NB4 (cell line): ENCODE measurements at regions not wholly inside any gene's neighbourhood (a gene's known extent, or its start where the extent isn't known, plus 50 kb on each side); places are given as distances from the start of the nearest gene placed in this dataset.

Experiments used
- DNase-seq: peaks from one replicate; pipeline ENCODE4 v3.0.0; 2010; ENCODE audit warnings: low read depth
- H3K4me3 ChIP-seq: one replicate; pipeline ENCODE4 v1.5.1; 2011; ENCODE audit warnings: mild to moderate bottlenecking, low read depth, low read length, moderate library complexity
- CTCF ChIP-seq: IDR thresholded peaks from one replicate; pipeline ENCODE4 v1.5.1; 2012; ENCODE audit warnings: low read depth, low read length
- MAX ChIP-seq: IDR thresholded peaks from 2 replicates; pipeline ENCODE4 v1.6.1; 2011; ENCODE audit warnings: low read depth, low read length
- MYC ChIP-seq: IDR thresholded peaks from 2 replicates; pipeline ENCODE4 v1.6.1; 2011; ENCODE audit warnings: low read depth, low read length
- POLR2A ChIP-seq: IDR thresholded peaks from 2 replicates; pipeline ENCODE4 v1.6.1; 2011; ENCODE audit warnings: mild to moderate bottlenecking; ENCODE audit not compliant: insufficient read length; ENCODE audit errors: extremely low read depth

- H3K4me3 ChIP-seq = no peak overlapping the region
- no peak for TF ChIP-seq MAX
- TF ChIP-seq MYC = no peak
- TF ChIP-seq CTCF = no peak
- no peak for TF ChIP-seq POLR2A
- DNase-seq = no peak
Observed at GRCh38 chr6:142500250-142500786, 198.5 kb downstream of the ADGRG6 start.

- TF ChIP-seq MYC (no peak), CTCF (no peak), MAX (no peak), POLR2A (no peak)
- H3K4me3 ChIP-seq = no peak overlapping the region
- DNase-seq = no peak
Observed at GRCh38 chr6:142501795-142502194, 200.0 kb downstream of the ADGRG6 start.

GRCh38 chr6:142507065-142507464 lies 205.3 kb downstream of the ADGRG6 start:
- no peak for DNase-seq
- no peak overlapping the region for H3K4me3 ChIP-seq
- TF ChIP-seq CTCF (no peak), MYC (no peak), POLR2A (no peak), MAX (no peak)

GRCh38 chr6:142510211-142510610 lies 208.4 kb downstream of the ADGRG6 start:
- no peak overlapping the region for H3K4me3 ChIP-seq
- no peak for TF ChIP-seq CTCF
- DNase-seq = no peak

GRCh38 chr6:142518126-142518525 lies 216.3 kb downstream of the ADGRG6 start:
- TF ChIP-seq MAX (no peak), CTCF (no peak), MYC (no peak)
- H3K4me3 ChIP-seq = no peak overlapping the region
- DNase-seq = no peak

- TF ChIP-seq CTCF = no peak
- no peak for TF ChIP-seq MAX
- TF ChIP-seq MYC = no peak
- no peak for TF ChIP-seq POLR2A
- no peak overlapping the region for H3K4me3 ChIP-seq
- DNase-seq = no peak
Observed at GRCh38 chr6:142518761-142519160, 217.0 kb downstream of the ADGRG6 start.
